Ishikawa (cell line): ENCODE measurements at regions not wholly inside any gene's neighbourhood (a gene's known extent, or its start where the extent isn't known, plus 50 kb on each side); places are given as distances from the start of the nearest gene placed in this dataset.

Experiments
- CEBPB ChIP-seq: IDR thresholded peaks from 2 replicates; pipeline ENCODE4 v1.6.1; 2012
- CREB1 ChIP-seq: IDR thresholded peaks from 2 replicates; pipeline ENCODE4 v1.6.1; 2012; ENCODE audit warnings: low read depth
- EGR1 ChIP-seq: IDR thresholded peaks from 2 replicates; pipeline ENCODE4 v1.6.1; 2012
- EP300 ChIP-seq: IDR thresholded peaks from 2 replicates; pipeline ENCODE4 v1.6.1; 2012; ENCODE audit warnings: borderline replicate concordance
- FOXM1 ChIP-seq: IDR thresholded peaks from 2 replicates; pipeline ENCODE4 v1.6.1; 2012; ENCODE audit warnings: low read depth, borderline replicate concordance
- NFIC ChIP-seq: IDR thresholded peaks from 2 replicates; pipeline ENCODE4 v1.6.1; 2012
- RAD21 ChIP-seq: IDR thresholded peaks from 2 replicates; pipeline ENCODE4 v1.6.1; 2012; ENCODE audit warnings: low read depth
- TAF1 ChIP-seq: IDR thresholded peaks from 2 replicates; pipeline ENCODE4 v1.6.1; 2012; ENCODE audit warnings: low read depth, mild to moderate bottlenecking
- TCF12 ChIP-seq: IDR thresholded peaks from 2 replicates; pipeline ENCODE4 v1.6.1; 2012; ENCODE audit warnings: low read depth
- TEAD4 ChIP-seq: IDR thresholded peaks from 2 replicates; pipeline ENCODE4 v1.6.1; 2012
- YY1 ChIP-seq: IDR thresholded peaks from 2 replicates; pipeline ENCODE4 v1.6.1; 2012; ENCODE audit warnings: low read depth
- ZBTB7A ChIP-seq: IDR thresholded peaks from 2 replicates; pipeline ENCODE4 v1.6.1; 2012; ENCODE audit warnings: low read depth
- TF ChIP-seq, protein P1 (sequence below): IDR thresholded peaks from 2 replicates; pipeline ENCODE4 v1.6.1; 2012
- TF ChIP-seq, protein P2 (sequence below): IDR thresholded peaks from 2 replicates; pipeline ENCODE4 v1.6.1; 2012
- TF ChIP-seq, protein P3 (sequence below): IDR thresholded peaks from 2 replicates; pipeline ENCODE4 v1.6.1; 2012; ENCODE audit warnings: low read depth, mild to moderate bottlenecking

DNA sequence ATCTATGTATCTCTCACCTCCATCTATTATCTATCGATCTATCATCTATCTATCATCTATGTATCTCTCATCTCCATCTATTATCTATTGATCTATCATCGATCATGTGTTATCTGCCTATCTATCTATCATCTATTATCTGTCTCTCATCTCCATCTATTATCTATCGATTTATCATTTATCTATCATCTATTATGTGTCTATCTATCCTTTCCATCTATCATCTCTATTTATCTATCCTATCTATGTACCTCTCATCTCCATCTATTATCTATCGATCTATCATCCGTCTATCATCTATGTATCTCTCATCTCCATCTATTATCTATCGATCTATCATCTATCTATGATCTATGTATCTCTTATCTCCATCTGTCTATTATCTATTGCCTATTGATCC, 188.1 kb downstream of the ASMT start:
- TF ChIP-seq FOXM1 (no peak), TCF12 (no peak), RAD21 (no peak), CEBPB (no peak), YY1 (no peak), EP300 (no peak), ZBTB7A (no peak), CREB1 (no peak), TEAD4 (no peak), NFIC (no peak), TAF1 (no peak), EGR1 (no peak)
- TF ChIP-seq, protein P1, sequence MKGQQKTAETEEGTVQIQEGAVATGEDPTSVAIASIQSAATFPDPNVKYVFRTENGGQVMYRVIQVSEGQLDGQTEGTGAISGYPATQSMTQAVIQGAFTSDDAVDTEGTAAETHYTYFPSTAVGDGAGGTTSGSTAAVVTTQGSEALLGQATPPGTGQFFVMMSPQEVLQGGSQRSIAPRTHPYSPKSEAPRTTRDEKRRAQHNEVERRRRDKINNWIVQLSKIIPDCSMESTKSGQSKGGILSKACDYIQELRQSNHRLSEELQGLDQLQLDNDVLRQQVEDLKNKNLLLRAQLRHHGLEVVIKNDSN: no peak
- TF ChIP-seq, protein P2, sequence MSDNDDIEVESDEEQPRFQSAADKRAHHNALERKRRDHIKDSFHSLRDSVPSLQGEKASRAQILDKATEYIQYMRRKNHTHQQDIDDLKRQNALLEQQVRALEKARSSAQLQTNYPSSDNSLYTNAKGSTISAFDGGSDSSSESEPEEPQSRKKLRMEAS: no peak
- TF ChIP-seq, protein P3, sequence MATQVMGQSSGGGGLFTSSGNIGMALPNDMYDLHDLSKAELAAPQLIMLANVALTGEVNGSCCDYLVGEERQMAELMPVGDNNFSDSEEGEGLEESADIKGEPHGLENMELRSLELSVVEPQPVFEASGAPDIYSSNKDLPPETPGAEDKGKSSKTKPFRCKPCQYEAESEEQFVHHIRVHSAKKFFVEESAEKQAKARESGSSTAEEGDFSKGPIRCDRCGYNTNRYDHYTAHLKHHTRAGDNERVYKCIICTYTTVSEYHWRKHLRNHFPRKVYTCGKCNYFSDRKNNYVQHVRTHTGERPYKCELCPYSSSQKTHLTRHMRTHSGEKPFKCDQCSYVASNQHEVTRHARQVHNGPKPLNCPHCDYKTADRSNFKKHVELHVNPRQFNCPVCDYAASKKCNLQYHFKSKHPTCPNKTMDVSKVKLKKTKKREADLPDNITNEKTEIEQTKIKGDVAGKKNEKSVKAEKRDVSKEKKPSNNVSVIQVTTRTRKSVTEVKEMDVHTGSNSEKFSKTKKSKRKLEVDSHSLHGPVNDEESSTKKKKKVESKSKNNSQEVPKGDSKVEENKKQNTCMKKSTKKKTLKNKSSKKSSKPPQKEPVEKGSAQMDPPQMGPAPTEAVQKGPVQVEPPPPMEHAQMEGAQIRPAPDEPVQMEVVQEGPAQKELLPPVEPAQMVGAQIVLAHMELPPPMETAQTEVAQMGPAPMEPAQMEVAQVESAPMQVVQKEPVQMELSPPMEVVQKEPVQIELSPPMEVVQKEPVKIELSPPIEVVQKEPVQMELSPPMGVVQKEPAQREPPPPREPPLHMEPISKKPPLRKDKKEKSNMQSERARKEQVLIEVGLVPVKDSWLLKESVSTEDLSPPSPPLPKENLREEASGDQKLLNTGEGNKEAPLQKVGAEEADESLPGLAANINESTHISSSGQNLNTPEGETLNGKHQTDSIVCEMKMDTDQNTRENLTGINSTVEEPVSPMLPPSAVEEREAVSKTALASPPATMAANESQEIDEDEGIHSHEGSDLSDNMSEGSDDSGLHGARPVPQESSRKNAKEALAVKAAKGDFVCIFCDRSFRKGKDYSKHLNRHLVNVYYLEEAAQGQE: no peak

DNA sequence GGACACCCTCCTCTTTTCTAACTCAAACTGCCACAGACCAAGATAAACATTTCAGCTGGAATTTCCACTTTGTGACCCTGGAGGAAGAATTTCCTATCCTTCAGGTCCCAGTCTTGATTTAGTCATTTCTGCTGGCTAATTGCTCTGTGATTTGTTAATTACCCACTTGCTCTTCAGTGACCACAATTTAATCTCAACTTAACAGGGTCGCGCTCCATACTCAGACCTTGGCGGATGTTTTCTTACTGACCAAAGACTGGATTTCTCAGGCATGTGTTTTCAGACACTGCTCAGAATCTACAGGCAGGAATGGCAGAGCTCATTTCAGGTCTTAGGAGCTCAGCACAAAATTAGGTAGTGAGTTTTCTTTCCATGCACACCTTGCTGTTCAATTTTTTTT, 188.9 kb downstream of the ASMT start:
- no peak for TF ChIP-seq EGR1
- TF ChIP-seq TEAD4: no peak
- TF ChIP-seq CREB1: no peak
- no peak for TF ChIP-seq TAF1
- TF ChIP-seq, protein P3: no peak
- TF ChIP-seq, protein P2: no peak
- TF ChIP-seq CEBPB: no peak
- no peak for TF ChIP-seq TCF12
- no peak for TF ChIP-seq EP300
- TF ChIP-seq FOXM1: no peak
- no peak for TF ChIP-seq YY1

DNA sequence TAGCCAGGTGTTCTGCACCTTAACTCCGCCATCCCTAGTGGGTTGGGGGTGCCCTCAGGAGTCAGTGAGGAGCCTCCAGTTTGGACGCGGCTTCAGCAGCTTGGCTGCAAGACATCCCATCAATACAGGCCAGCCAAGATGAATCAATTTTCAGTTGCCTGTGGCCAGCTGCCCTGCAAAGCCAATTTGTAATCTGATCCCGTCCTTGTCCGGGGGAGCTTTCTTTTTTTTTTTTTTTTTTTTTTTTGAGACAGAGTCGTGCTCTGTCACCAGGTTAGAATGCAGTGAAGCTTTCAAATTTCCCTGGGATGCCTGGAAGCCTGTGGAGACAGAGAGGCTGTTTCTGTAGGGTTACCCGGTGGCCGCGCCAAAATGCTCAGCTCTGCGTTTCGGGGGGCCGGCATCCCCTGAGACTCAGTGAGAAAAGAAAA, 192.5 kb downstream of the ASMT start:
- TF ChIP-seq TCF12: no peak
- TF ChIP-seq FOXM1: no peak
- TF ChIP-seq TEAD4: no peak

DNA sequence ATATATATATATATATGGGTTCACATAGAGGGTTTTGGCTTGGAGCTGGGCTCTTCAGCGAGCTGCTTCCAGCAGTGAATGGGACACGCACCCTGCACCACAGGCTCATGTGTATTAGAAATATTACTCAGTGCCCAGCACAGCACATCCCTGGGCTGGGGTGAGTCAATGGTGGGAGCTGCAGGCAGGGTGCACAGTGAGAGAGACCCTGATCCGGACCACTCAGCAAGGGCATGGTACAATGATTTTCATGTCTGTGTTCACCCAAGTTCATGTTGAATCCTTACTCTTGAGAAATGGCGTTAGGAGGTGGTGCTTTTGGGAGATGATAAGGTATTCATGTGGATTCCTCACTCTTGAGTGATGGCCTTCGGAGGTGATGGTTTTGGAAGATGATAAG, 194.7 kb downstream of the ASMT start:
- no peak for TF ChIP-seq FOXM1
- TF ChIP-seq, protein P1: no peak
- TF ChIP-seq ZBTB7A: no peak
- TF ChIP-seq, protein P3: no peak
- TF ChIP-seq, protein P2: no peak

DNA sequence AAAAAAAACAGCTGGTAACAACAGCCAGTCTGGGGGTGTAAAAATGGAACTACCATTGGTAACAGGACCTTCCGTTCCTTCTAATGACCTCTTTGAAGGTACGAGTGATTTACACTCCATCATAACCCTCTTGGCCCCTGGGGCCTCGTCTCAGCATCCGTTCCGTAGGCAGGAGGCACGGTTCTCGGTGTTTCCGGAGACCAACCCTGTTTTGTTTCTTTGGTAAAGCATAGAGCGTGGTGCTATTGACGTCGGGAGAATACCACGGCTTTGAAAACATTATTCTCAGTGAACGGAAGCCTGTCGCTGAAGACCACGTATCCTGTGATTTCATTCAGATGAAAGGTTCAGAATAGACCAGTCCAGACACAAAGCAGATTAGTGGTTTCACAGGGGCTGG, 198.9 kb downstream of the ASMT start:
- TF ChIP-seq RAD21 (no peak), ZBTB7A (no peak), EGR1 (no peak), TEAD4 (no peak), TCF12 (no peak), CREB1 (no peak), YY1 (no peak), EP300 (no peak), NFIC (no peak), CEBPB (no peak), FOXM1 (no peak)
- TF ChIP-seq, protein P2: no peak
